DMS53 treated with DMSO at 0.1 percent for 48 hours (cell line): ENCODE measurements at regions not wholly inside any gene's neighbourhood (a gene's known extent, or its start where the extent isn't known, plus 50 kb on each side); places are given as distances from the start of the nearest gene placed in this dataset.
"Not testable (repeated sequence)": the region's sequence is repeated elsewhere in the genome, so short reads cannot be mapped to it uniquely, and the experiment has no call there.

Experiments used
- DNase-seq: peaks from one replicate; lab custom pipeline; 2025; ENCODE audit not compliant: unreplicated experiment; lab: John Stamatoyannopoulos, UW

GRCh38 chr11:37946155-37946766 is 1348.2 kb upstream of the RAG2 start:
- peak; percentile 25 for DNase-seq

- DNase-seq = no peak
Measured at GRCh38 chr11:37942081-37942480, 1344.0 kb upstream of the RAG2 start.

GRCh38 chr11:37929100-37929653 is 1331.1 kb upstream of the RAG2 start:
- no peak for DNase-seq

GRCh38 chr11:37926772-37927171 is 1328.7 kb upstream of the RAG2 start:
- no peak for DNase-seq

GRCh38 chr11:37916331-37916730 is 1318.3 kb upstream of the RAG2 start:
- no peak for DNase-seq

- DNase-seq = no peak
Measured at GRCh38 chr11:37914859-37915258, 1316.8 kb upstream of the RAG2 start.

- no peak for DNase-seq
Measured at GRCh38 chr11:37908219-37908548, 1310.1 kb upstream of the RAG2 start.

- DNase-seq = no peak
Measured at GRCh38 chr11:37907436-37908218, 1309.6 kb upstream of the RAG2 start.

GRCh38 chr11:37905707-37906417 is 1307.8 kb upstream of the RAG2 start:
- DNase-seq = no peak

GRCh38 chr11:37896016-37896415 is 1298.0 kb upstream of the RAG2 start:
- no peak for DNase-seq

GRCh38 chr11:37881741-37882140 is 1283.7 kb upstream of the RAG2 start:
- DNase-seq = no peak

- peak; percentile 24 for DNase-seq
Measured at GRCh38 chr11:37861671-37862070, 1263.6 kb upstream of the RAG2 start.

- not testable (repeated sequence) for DNase-seq
Measured at GRCh38 chr11:37858806-37859537, 1260.9 kb upstream of the RAG2 start.

GRCh38 chr11:37858398-37858797 is 1260.4 kb upstream of the RAG2 start:
- no peak for DNase-seq

GRCh38 chr11:37857726-37858125 is 1259.7 kb upstream of the RAG2 start:
- no peak for DNase-seq

GRCh38 chr11:37849706-37850105 is 1251.7 kb upstream of the RAG2 start:
- no peak for DNase-seq

- no peak for DNase-seq
Measured at GRCh38 chr11:37843603-37844002, 1245.6 kb upstream of the RAG2 start.

GRCh38 chr11:37841016-37841415 is 1243.0 kb upstream of the RAG2 start:
- DNase-seq = no peak

- DNase-seq = not testable (repeated sequence)
Measured at GRCh38 chr11:37840345-37840744, 1242.3 kb upstream of the RAG2 start.

- no peak for DNase-seq
Measured at GRCh38 chr11:37830529-37830928, 1232.5 kb upstream of the RAG2 start.

GRCh38 chr11:37817727-37818270 is 1219.8 kb upstream of the RAG2 start:
- no peak for DNase-seq
